Osteoblast (primary cell): ENCODE measurements at regions not wholly inside any gene's neighbourhood (a gene's known extent, or its start where the extent isn't known, plus 50 kb on each side); places are given as distances from the start of the nearest gene placed in this dataset.

Experiments used
- DNase-seq: peaks from one replicate; pipeline ENCODE4 v3.0.0; 2011; ENCODE audit warnings: low spot score, mixed read lengths; ENCODE audit not compliant: insufficient read length; ENCODE audit errors: missing footprints
- H2AFZ ChIP-seq: 2 replicates; pipeline ENCODE4 v1.6.0; 2011; ENCODE audit warnings: mild to moderate bottlenecking, low read length
- H3K27ac ChIP-seq: 2 replicates; pipeline ENCODE4 v1.5.1; 2011; ENCODE audit warnings: mild to moderate bottlenecking, low read depth, low read length, moderate library complexity
- H3K27me3 ChIP-seq: 2 replicates; pipeline ENCODE4 v1.6.0; 2012; ENCODE audit warnings: mild to moderate bottlenecking, control low read depth, inconsistent platforms, low read length, moderate library complexity; ENCODE audit not compliant: insufficient read depth
- H3K36me3 ChIP-seq: 2 replicates; pipeline ENCODE4 v1.5.1; 2011; ENCODE audit warnings: mild to moderate bottlenecking, low read length, control low read depth, moderate library complexity; ENCODE audit not compliant: insufficient read depth
- H3K4me1 ChIP-seq: 2 replicates; pipeline ENCODE4 v1.5.1; 2011; ENCODE audit warnings: mild to moderate bottlenecking, low read length, control low read depth, moderate library complexity; ENCODE audit not compliant: insufficient read depth
- H3K4me2 ChIP-seq: 2 replicates; pipeline ENCODE4 v1.6.0; 2011; ENCODE audit warnings: mild to moderate bottlenecking, low read length; ENCODE audit not compliant: insufficient read depth
- H3K4me3 ChIP-seq: fragments of 200-600 bp; sonication (generic); 3 replicates; pipeline ENCODE4 v1.5.1; 2012; ENCODE audit warnings: mild to moderate bottlenecking, low read length, inconsistent platforms; ENCODE audit not compliant: insufficient read depth
- H3K79me2 ChIP-seq: 2 replicates; pipeline ENCODE4 v1.6.0; 2012; ENCODE audit warnings: mild to moderate bottlenecking, low read length, control low read depth, inconsistent platforms; ENCODE audit not compliant: insufficient read depth
- H3K9me3 ChIP-seq: 2 replicates; pipeline ENCODE4 v1.5.1; 2011; ENCODE audit warnings: low read depth, low read length, control low read depth
- H4K20me1 ChIP-seq: 2 replicates; pipeline ENCODE4 v1.6.0; 2012; ENCODE audit warnings: mild to moderate bottlenecking, low read length, control low read depth; ENCODE audit not compliant: insufficient read depth
- TF ChIP-seq, protein P1 (sequence below): IDR thresholded peaks from 2 replicates; pipeline ENCODE4 v1.5.1; 2011; ENCODE audit warnings: mild to moderate bottlenecking, low read depth, low read length, moderate library complexity; ENCODE audit errors: extremely low read depth

DNA sequence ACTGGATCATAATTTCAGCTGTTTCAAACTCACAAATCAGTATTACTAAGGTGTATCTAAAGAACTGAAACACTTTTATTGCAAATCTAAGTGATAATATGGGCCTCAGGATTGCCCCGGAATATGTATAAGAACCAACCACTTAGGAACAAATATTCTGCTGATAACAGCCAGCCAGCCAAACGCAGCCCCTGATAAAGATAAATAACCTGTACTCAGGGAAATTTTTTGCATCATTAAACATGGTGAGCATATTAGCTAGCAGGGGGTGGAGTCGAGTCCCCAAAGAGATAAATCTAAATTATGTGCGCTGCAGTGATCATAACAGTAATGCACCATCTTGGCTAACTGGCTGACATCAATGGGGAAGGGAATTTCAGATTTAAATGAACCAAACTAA, 410.2 kb upstream of the MAP3K7 start:
- H3K27me3 ChIP-seq = no peaks in the 10 kb centered on the region
- no peak overlapping the region for H2AFZ ChIP-seq
- H3K4me1 ChIP-seq = no peaks in the 10 kb centered on the region
- no peak overlapping the region for H3K4me3 ChIP-seq
- no peak for DNase-seq
- H3K36me3 ChIP-seq = no peaks in the 10 kb centered on the region
- H4K20me1 ChIP-seq = no peaks in the 10 kb centered on the region
- no peak overlapping the region for H3K4me2 ChIP-seq
- H3K9me3 ChIP-seq = no peaks in the 10 kb centered on the region
- no peaks in the 10 kb centered on the region for H3K79me2 ChIP-seq
- TF ChIP-seq, protein P1, sequence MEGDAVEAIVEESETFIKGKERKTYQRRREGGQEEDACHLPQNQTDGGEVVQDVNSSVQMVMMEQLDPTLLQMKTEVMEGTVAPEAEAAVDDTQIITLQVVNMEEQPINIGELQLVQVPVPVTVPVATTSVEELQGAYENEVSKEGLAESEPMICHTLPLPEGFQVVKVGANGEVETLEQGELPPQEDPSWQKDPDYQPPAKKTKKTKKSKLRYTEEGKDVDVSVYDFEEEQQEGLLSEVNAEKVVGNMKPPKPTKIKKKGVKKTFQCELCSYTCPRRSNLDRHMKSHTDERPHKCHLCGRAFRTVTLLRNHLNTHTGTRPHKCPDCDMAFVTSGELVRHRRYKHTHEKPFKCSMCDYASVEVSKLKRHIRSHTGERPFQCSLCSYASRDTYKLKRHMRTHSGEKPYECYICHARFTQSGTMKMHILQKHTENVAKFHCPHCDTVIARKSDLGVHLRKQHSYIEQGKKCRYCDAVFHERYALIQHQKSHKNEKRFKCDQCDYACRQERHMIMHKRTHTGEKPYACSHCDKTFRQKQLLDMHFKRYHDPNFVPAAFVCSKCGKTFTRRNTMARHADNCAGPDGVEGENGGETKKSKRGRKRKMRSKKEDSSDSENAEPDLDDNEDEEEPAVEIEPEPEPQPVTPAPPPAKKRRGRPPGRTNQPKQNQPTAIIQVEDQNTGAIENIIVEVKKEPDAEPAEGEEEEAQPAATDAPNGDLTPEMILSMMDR = no peak
- no peak overlapping the region for H3K27ac ChIP-seq

DNA sequence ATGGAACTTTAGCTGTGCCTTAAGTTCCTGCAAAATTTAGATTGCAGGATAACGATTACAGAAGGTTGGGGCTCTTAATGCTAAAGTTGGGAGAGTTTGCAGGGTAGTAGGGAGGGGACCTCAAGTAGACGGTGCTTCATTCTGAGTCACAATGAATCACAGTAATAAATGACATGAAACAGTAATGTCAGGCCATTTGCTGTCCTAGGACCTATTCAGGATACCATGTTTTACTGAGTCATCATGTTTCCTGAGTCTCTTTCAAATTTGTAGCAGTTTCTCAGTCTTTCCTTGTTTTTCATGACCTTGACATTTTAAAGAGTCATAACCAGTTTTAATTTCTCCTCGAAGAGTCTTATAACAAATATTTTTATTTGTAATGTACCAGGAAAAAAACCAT, 406.9 kb upstream of the MAP3K7 start:
- H3K4me3 ChIP-seq = no peak overlapping the region
- H3K27me3 ChIP-seq = no peaks in the 10 kb centered on the region
- no peak overlapping the region for H3K4me2 ChIP-seq
- no peaks in the 10 kb centered on the region for H3K79me2 ChIP-seq
- H3K9me3 ChIP-seq = no peaks in the 10 kb centered on the region
- H3K27ac ChIP-seq = no peak overlapping the region
- DNase-seq = no peak
- no peaks in the 10 kb centered on the region for H3K4me1 ChIP-seq
- no peaks in the 10 kb centered on the region for H3K36me3 ChIP-seq
- H2AFZ ChIP-seq = no peak overlapping the region
- TF ChIP-seq, protein P1 = no peak
- no peaks in the 10 kb centered on the region for H4K20me1 ChIP-seq

DNA sequence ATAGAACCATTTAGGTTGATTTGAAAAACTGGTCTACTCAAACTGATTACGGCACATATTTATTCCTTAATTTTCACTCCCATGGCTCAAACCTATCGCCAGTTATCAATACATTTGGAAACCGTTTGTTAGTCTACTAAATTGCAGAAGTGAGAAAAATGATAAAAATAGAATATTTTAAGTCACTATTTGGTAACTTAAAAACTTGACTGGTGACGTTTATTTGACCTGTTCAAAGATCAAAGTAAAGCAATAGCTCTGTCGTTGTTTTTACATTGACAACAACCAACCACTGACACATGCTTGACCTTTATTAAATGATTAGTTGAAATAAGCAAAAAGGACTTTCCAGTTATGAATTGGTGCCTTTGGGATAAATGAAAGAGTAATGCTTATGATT, 402.9 kb upstream of the MAP3K7 start:
- no peaks in the 10 kb centered on the region for H3K4me1 ChIP-seq
- TF ChIP-seq, protein P1 = no peak
- no peaks in the 10 kb centered on the region for H3K9me3 ChIP-seq
- no peak for DNase-seq
- no peak overlapping the region for H3K4me2 ChIP-seq
- no peak overlapping the region for H3K27ac ChIP-seq
- H3K4me3 ChIP-seq = no peak overlapping the region
- H3K36me3 ChIP-seq = no peaks in the 10 kb centered on the region
- no peaks in the 10 kb centered on the region for H3K79me2 ChIP-seq
- H4K20me1 ChIP-seq = no peaks in the 10 kb centered on the region
- no peaks in the 10 kb centered on the region for H3K27me3 ChIP-seq
- no peak overlapping the region for H2AFZ ChIP-seq

DNA sequence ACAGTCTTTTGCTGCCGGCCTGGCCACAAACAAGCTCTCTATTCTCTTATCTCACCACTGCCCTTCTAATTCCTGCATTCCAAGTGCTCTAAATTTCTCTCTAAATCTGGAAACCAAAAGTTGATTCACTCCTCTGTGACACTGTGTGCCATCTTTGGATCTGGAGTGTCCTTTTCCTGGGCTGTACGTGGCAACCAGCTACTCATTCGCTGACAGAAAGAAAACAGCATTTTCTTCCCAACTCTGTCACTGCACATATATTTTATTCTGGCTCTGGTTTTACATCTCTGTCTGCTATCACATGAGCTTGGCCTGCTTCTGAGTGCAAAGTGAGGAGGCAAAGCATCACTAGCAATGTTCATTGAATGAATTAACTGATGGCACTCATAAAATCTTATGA, 397.2 kb upstream of the MAP3K7 start:
- Histone ChIP-seq H3K27ac (no peak overlapping the region), H3K9me3 (no peaks in the 10 kb centered on the region), H3K79me2 (no peaks in the 10 kb centered on the region), H2AFZ (no peak overlapping the region), H3K4me2 (no peak overlapping the region), H4K20me1 (no peaks in the 10 kb centered on the region), H3K36me3 (no peaks in the 10 kb centered on the region), H3K27me3 (no peaks in the 10 kb centered on the region), H3K4me1 (no peaks in the 10 kb centered on the region), H3K4me3 (no peak overlapping the region)
- TF ChIP-seq, protein P1 = no peak
- DNase-seq = no peak
